ENCODE measurements at regions not wholly inside any gene's neighbourhood (a gene's known extent, or its start where the extent isn't known, plus 50 kb on each side); places are given as distances from the start of the nearest gene placed in this dataset.
"Not testable (repeated sequence)": the region's sequence is repeated elsewhere in the genome, so short reads cannot be mapped to it uniquely, and the experiment has no call there.

DNA sequence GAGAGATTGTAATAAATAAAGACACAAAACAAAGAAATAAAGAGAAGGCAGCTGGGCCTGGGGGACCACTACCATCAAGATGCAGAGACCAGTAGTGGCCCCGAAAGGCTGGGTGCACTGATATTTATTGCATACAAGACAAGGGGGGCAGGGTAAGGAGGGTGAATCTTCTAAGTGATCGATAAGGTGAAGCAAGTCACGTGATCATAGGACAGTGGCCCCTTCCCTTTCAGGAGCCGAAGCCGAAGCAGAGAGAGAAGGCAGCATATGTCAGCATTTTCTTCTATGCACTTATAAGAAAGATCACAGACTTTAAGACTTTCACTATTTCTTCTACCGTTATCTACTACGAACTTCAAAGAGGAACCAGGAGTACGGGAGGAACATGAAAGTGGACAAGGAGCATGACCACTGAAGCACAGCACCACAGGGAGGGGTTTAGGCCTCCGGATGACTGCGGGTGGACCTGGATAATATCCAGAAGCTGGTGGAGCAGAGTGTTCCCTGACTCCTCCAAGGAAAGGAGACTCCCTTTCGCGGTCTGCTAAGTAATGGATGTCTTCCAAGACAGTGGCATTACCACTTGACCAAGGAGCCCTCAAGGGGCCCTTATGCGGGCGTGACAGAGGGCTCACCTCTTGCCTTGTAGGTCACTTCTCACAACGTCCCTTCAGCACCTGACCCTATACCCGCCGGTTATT, 126.4 kb downstream of the RBM46 start:
- not testable (repeated sequence) for DNase-seq (ENCODE audit: low read depth); H3K4me3 ChIP-seq (ENCODE audit: low read length)

DNA sequence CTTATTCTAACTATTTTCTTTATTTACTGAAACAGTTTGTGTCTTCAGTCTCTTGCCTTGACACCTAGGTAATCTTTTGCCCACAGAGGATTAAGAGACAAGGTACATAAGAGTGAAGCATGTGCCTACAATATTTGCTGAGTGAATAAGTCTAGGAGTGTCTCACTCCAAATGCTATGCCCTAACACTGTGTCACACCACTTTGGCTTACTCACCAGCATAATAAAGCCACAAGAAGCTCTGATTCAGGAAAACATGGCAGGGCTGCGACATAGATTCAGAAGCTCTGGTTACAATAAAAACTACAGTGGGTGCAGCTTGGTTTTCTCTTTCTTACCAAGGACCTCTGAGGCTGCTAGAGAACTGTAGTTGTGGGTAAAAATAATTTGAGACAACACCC, 127.1 kb downstream of the RBM46 start:
- TF ChIP-seq, protein P1, sequence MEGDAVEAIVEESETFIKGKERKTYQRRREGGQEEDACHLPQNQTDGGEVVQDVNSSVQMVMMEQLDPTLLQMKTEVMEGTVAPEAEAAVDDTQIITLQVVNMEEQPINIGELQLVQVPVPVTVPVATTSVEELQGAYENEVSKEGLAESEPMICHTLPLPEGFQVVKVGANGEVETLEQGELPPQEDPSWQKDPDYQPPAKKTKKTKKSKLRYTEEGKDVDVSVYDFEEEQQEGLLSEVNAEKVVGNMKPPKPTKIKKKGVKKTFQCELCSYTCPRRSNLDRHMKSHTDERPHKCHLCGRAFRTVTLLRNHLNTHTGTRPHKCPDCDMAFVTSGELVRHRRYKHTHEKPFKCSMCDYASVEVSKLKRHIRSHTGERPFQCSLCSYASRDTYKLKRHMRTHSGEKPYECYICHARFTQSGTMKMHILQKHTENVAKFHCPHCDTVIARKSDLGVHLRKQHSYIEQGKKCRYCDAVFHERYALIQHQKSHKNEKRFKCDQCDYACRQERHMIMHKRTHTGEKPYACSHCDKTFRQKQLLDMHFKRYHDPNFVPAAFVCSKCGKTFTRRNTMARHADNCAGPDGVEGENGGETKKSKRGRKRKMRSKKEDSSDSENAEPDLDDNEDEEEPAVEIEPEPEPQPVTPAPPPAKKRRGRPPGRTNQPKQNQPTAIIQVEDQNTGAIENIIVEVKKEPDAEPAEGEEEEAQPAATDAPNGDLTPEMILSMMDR (conservative IDR thresholded peaks at IDR 0.05; ENCODE audit: low read depth, low read length), result no peak
- H3K4me3 ChIP-seq (ENCODE audit: low read length), result no peak overlapping the region
- DNase-seq (ENCODE audit: low read depth), result no peak

DNA sequence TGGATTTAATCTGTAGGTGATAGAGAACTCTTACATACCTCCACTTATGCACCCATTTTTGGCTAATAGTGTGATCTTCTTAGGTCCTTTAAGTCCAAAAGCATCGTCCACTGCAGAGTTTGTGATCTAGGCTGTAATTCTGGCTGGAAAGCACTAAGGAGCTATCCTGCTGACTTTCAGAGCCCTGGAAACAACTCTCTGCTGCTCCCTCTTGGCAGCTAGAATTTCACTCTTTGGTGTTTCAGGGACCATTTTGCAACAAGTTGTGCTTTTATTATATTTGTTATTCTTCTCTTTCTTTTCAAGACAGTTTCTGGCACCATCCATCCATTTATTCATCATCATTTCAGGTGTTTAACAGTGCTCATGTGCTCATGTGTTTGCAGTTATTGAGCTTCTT, 130.0 kb downstream of the RBM46 start:
- TF ChIP-seq, protein P1 (conservative IDR thresholded peaks at IDR 0.05; ENCODE audit: low read depth, low read length), result peak; percentile 58
- DNase-seq (ENCODE audit: low read depth), result no peak
- H3K4me3 ChIP-seq (ENCODE audit: low read length), result no peak overlapping the region

DNA sequence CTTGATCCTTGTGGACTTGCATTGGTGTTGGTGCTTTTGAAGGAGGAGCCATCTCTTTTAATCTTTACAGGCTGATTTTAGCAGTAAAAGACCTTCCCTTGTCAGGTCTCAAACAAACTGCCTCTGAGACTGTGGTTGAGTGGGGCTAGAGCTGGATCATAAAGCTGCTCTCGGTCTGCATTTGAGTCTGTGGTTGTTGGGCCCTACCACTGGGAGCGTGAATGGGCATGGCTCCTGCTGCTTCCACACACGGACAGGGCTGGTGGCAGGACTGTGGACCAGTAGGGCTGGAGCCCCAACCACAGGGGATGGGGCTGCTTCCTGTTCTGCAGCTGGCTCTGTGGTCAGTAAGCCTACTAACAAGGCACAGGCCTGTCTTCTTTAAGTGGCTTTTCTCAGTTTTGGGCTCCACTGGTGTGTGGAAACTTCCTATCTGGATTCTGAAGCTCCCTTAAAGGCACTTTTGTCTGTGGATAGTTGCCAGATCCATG, 130.6 kb downstream of the RBM46 start:
- TF ChIP-seq, protein P1 (conservative IDR thresholded peaks at IDR 0.05; ENCODE audit: low read depth, low read length), result no peak
- no peak for DNase-seq (ENCODE audit: low read depth)
- H3K4me3 ChIP-seq (ENCODE audit: low read length), result no peak overlapping the region

DNA sequence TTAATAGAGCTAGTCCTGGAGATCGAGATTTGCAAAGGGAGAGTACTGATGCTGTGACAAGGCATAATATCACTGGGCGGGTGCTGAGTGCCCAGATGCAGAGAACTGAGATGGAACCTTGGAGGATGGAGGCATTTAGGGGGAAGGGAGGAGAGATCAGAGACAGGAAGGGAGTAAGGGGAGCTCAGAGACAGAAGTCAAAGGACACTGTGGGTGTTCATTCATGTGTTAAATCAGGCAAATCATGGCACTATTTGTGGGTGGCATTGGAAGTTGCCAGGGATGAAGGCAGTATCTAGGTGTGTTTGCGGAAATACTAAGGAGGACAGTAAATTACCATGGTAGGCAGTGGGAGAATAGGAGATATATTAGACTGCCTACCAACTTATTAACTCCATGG, 135.0 kb downstream of the RBM46 start:
- TF ChIP-seq, protein P1 (conservative IDR thresholded peaks at IDR 0.05; ENCODE audit: low read depth, low read length), result no peak
- H3K4me3 ChIP-seq (ENCODE audit: low read length), result no peak overlapping the region
- no peak for DNase-seq (ENCODE audit: low read depth)

DNA sequence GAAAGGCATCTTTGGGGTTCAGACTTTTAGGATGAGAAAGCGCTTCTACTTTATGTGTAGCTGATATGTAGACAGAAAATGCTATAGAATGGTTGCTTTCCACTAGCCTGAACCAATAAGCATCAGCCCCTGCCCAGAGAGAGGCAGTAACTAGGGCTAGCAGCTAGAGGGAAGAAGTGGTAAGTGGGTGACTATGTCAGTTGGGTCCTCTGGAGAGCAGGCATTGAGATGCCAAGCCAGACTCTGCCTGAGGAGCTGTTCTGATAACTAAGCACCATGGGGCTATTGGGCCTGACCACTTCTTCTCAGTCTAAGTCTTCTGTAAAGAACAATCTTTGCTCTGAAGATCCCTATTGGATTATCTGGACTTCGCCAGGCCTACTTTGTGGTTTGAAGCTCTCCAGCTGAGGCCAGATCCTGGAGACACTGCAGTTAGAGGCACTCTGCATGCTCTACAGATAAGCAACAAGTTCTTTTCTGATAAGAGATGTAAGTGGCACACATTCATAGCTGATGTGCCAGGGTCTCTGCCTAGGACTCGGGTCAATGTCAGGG, 146.1 kb downstream of the RBM46 start:
- H3K4me3 ChIP-seq (ENCODE audit: low read length), result no peak overlapping the region
- TF ChIP-seq, protein P1 (conservative IDR thresholded peaks at IDR 0.05; ENCODE audit: low read depth, low read length), result no peak
- no peak for DNase-seq (ENCODE audit: low read depth)

DNA sequence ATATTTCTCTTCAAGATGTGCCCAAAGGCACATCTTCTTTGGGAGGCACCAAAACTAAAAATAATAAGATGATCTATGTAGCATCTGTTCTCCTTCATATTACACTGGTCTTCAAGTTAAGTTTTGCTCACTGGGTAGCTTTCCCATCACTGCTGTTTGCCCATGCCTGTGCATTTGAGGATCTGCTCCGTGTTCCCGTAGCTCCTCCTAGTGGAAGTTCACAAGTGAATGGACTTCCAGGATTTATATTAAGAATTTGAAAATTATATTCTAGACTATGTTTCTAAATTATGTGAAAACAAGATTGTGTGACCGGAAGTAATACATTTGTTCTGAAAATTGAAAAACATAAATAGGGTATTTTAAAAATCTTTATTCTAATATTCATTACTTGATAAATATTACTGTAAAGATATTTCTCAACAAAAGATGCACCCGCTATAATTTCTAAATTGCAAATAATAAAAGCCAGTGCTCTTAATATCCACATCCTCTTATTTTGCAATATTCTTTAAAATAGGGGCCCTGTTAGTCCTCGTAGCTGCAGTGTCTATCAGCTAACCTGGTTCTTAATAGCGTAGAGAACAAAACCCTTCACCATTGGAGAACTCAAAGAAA, 147.7 kb downstream of the RBM46 start:
- TF ChIP-seq, protein P1 (conservative IDR thresholded peaks at IDR 0.05; ENCODE audit: low read depth, low read length), result peak; percentile 81
- H3K4me3 ChIP-seq (ENCODE audit: low read length), result no peak overlapping the region
- no peak for DNase-seq (ENCODE audit: low read depth)
